ENCODE measurements at regions not wholly inside any gene's neighbourhood (a gene's known extent, or its start where the extent isn't known, plus 50 kb on each side); places are given as distances from the start of the nearest gene placed in this dataset.

DNA sequence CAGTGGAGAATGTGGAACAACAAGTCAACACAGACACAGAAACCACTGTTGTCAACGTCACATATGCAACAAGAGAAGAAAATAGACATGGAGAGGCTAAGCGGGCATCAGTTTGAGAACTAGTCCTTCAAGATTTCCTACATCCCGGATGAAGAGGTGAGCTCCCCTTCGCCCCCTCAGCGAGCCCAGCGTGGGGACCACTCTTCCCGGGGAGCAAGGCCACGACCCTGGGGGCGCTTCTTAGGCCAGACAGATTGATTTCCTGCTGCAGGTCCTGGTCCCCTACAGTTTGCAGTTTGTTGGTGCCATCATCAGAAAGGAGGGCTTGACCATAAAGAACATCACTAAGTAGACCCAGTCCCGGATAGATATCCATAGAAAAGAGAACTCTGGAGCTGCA is 113.0 kb downstream of the NBPF12 start:
- ATAC-seq (no peak), DNase-seq (ENCODE audit: low spot score) (no peak)
- Mint-ChIP-seq H3K4me3 (no peak overlapping the region), H3K36me3 (no peaks in the 10 kb centered on the region), H3K4me1 (peaks cover 6% of the 10 kb centered on the region; the same call in 1 of the 2 replicates), H3K27ac (no peak overlapping the region), H3K9me3 (no peaks in the 10 kb centered on the region), H3K27me3 (ENCODE audit: low read depth) (no peaks in the 10 kb centered on the region)
- ChIA-PET CTCF (no interaction called here), POLR2A (no interaction called here)
- TF ChIP-seq CREM (CRISPR knock-in tag; IDR thresholded peaks at IDR 0.05): no peak
- no peak for TF ChIP-seq ZNF121 (CRISPR knock-in tag; IDR thresholded peaks at IDR 0.05)
- TF ChIP-seq, protein P1, sequence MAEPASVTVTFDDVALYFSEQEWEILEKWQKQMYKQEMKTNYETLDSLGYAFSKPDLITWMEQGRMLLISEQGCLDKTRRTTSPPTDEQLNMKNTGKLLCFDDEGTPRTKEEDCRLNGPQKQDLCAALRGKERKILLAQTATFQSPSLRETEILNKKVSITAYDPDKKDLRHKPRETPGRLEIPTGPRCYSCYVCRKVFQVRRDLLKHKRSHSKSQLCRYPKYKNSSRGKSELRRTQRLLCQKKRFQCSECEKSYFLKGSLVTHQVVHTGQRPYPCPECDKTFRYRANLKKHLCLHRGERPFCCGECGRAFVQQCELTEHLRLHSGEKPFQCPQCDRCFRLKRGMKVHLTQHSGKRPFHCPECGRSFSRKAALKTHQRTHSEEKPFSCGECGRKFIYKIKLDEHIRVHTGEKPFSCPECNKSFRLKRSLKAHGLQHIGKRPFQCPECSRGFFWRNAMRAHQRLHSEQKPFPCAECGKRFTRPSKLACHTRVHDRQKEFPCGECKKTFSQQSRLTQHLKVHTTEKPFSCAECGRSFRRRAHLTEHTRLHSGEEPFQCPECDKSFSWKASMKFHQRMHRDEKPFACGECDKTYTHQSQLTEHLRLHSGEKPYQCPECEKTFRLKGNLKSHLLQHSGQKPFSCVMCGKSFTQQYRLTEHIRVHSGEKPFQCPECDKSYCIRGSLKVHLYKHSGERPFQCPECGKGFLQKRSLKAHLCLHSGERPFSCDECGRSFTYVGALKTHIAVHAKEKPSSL (CRISPR knock-in tag; conservative IDR thresholded peaks at IDR 0.05): no peak
- TF ChIP-seq ZNF416 (CRISPR knock-in tag; IDR thresholded peaks at IDR 0.05): no peak
- TF ChIP-seq GABPB1 (CRISPR knock-in tag; IDR thresholded peaks at IDR 0.05): no peak
- TF ChIP-seq ZNF423 (CRISPR knock-in tag; IDR thresholded peaks at IDR 0.05): no peak
- TF ChIP-seq NR1H2 (CRISPR knock-in tag; IDR thresholded peaks at IDR 0.05): no peak
- TF ChIP-seq, protein P2, sequence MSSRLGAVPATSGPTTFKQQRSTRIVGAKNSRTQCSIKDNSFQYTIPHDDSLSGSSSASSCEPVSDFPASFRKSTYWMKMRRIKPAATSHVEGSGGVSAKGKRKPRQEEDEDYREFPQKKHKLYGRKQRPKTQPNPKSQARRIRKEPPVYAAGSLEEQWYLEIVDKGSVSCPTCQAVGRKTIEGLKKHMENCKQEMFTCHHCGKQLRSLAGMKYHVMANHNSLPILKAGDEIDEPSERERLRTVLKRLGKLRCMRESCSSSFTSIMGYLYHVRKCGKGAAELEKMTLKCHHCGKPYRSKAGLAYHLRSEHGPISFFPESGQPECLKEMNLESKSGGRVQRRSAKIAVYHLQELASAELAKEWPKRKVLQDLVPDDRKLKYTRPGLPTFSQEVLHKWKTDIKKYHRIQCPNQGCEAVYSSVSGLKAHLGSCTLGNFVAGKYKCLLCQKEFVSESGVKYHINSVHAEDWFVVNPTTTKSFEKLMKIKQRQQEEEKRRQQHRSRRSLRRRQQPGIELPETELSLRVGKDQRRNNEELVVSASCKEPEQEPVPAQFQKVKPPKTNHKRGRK (CRISPR knock-in tag; IDR thresholded peaks at IDR 0.05; ENCODE audit: borderline replicate concordance): no peak
- TF ChIP-seq, protein P3, sequence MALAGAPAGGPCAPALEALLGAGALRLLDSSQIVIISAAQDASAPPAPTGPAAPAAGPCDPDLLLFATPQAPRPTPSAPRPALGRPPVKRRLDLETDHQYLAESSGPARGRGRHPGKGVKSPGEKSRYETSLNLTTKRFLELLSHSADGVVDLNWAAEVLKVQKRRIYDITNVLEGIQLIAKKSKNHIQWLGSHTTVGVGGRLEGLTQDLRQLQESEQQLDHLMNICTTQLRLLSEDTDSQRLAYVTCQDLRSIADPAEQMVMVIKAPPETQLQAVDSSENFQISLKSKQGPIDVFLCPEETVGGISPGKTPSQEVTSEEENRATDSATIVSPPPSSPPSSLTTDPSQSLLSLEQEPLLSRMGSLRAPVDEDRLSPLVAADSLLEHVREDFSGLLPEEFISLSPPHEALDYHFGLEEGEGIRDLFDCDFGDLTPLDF (CRISPR knock-in tag; IDR thresholded peaks at IDR 0.05): no peak
- TF ChIP-seq, protein P4, sequence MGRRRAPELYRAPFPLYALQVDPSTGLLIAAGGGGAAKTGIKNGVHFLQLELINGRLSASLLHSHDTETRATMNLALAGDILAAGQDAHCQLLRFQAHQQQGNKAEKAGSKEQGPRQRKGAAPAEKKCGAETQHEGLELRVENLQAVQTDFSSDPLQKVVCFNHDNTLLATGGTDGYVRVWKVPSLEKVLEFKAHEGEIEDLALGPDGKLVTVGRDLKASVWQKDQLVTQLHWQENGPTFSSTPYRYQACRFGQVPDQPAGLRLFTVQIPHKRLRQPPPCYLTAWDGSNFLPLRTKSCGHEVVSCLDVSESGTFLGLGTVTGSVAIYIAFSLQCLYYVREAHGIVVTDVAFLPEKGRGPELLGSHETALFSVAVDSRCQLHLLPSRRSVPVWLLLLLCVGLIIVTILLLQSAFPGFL (CRISPR knock-in tag; IDR thresholded peaks at IDR 0.05; ENCODE audit: borderline replicate concordance): no peak
- TF ChIP-seq, protein P5, sequence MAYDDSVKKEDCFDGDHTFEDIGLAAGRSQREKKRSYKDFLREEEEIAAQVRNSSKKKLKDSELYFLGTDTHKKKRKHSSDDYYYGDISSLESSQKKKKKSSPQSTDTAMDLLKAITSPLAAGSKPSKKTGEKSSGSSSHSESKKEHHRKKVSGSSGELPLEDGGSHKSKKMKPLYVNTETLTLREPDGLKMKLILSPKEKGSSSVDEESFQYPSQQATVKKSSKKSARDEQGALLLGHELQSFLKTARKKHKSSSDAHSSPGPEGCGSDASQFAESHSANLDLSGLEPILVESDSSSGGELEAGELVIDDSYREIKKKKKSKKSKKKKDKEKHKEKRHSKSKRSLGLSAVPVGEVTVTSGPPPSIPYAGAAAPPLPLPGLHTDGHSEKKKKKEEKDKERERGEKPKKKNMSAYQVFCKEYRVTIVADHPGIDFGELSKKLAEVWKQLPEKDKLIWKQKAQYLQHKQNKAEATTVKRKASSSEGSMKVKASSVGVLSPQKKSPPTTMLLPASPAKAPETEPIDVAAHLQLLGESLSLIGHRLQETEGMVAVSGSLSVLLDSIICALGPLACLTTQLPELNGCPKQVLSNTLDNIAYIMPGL (CRISPR knock-in tag; IDR thresholded peaks at IDR 0.05): no peak
- no peak for TF ChIP-seq SMAD4 (CRISPR knock-in tag; IDR thresholded peaks at IDR 0.05)
- no peak for TF ChIP-seq MYBL2 (CRISPR knock-in tag; IDR thresholded peaks at IDR 0.05)
- TF ChIP-seq, protein P6, sequence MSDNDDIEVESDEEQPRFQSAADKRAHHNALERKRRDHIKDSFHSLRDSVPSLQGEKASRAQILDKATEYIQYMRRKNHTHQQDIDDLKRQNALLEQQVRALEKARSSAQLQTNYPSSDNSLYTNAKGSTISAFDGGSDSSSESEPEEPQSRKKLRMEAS (CRISPR knock-in tag; IDR thresholded peaks at IDR 0.05): no peak
- TF ChIP-seq TEAD1 (CRISPR knock-in tag; IDR thresholded peaks at IDR 0.05): no peak
- TF ChIP-seq, protein P7, sequence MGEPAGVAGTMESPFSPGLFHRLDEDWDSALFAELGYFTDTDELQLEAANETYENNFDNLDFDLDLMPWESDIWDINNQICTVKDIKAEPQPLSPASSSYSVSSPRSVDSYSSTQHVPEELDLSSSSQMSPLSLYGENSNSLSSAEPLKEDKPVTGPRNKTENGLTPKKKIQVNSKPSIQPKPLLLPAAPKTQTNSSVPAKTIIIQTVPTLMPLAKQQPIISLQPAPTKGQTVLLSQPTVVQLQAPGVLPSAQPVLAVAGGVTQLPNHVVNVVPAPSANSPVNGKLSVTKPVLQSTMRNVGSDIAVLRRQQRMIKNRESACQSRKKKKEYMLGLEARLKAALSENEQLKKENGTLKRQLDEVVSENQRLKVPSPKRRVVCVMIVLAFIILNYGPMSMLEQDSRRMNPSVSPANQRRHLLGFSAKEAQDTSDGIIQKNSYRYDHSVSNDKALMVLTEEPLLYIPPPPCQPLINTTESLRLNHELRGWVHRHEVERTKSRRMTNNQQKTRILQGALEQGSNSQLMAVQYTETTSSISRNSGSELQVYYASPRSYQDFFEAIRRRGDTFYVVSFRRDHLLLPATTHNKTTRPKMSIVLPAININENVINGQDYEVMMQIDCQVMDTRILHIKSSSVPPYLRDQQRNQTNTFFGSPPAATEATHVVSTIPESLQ (CRISPR knock-in tag; IDR thresholded peaks at IDR 0.05): no peak
- TF ChIP-seq, protein P8, sequence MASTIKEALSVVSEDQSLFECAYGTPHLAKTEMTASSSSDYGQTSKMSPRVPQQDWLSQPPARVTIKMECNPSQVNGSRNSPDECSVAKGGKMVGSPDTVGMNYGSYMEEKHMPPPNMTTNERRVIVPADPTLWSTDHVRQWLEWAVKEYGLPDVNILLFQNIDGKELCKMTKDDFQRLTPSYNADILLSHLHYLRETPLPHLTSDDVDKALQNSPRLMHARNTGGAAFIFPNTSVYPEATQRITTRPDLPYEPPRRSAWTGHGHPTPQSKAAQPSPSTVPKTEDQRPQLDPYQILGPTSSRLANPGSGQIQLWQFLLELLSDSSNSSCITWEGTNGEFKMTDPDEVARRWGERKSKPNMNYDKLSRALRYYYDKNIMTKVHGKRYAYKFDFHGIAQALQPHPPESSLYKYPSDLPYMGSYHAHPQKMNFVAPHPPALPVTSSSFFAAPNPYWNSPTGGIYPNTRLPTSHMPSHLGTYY (CRISPR knock-in tag; IDR thresholded peaks at IDR 0.05): no peak
- TF ChIP-seq SMAD3 (CRISPR knock-in tag; IDR thresholded peaks at IDR 0.05; ENCODE audit: borderline replicate concordance): no peak
- TF ChIP-seq, protein P9, sequence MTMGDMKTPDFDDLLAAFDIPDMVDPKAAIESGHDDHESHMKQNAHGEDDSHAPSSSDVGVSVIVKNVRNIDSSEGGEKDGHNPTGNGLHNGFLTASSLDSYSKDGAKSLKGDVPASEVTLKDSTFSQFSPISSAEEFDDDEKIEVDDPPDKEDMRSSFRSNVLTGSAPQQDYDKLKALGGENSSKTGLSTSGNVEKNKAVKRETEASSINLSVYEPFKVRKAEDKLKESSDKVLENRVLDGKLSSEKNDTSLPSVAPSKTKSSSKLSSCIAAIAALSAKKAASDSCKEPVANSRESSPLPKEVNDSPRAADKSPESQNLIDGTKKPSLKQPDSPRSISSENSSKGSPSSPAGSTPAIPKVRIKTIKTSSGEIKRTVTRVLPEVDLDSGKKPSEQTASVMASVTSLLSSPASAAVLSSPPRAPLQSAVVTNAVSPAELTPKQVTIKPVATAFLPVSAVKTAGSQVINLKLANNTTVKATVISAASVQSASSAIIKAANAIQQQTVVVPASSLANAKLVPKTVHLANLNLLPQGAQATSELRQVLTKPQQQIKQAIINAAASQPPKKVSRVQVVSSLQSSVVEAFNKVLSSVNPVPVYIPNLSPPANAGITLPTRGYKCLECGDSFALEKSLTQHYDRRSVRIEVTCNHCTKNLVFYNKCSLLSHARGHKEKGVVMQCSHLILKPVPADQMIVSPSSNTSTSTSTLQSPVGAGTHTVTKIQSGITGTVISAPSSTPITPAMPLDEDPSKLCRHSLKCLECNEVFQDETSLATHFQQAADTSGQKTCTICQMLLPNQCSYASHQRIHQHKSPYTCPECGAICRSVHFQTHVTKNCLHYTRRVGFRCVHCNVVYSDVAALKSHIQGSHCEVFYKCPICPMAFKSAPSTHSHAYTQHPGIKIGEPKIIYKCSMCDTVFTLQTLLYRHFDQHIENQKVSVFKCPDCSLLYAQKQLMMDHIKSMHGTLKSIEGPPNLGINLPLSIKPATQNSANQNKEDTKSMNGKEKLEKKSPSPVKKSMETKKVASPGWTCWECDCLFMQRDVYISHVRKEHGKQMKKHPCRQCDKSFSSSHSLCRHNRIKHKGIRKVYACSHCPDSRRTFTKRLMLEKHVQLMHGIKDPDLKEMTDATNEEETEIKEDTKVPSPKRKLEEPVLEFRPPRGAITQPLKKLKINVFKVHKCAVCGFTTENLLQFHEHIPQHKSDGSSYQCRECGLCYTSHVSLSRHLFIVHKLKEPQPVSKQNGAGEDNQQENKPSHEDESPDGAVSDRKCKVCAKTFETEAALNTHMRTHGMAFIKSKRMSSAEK (CRISPR knock-in tag; IDR thresholded peaks at IDR 0.05; ENCODE audit: borderline replicate concordance): no peak
- no peak for TF ChIP-seq GRHL2 (CRISPR knock-in tag; IDR thresholded peaks at IDR 0.05; ENCODE audit: insufficient replicate concordance, severe bottlenecking)
